ENCODE measurements at regions not wholly inside any gene's neighbourhood (a gene's known extent, or its start where the extent isn't known, plus 50 kb on each side); places are given as distances from the start of the nearest gene placed in this dataset.

GRCh38 chr14:98982986-98983385 lies 289.0 kb downstream of the BCL11B start:
- TF ChIP-seq MXI1 (IDR thresholded peaks at IDR 0.05; ENCODE audit: borderline replicate concordance, low read depth, low read length): no peak
- no peak for TF ChIP-seq CTCF (conservative IDR thresholded peaks at IDR 0.05; ENCODE audit: low read depth, low read length)
- TF ChIP-seq RFX5 (IDR thresholded peaks at IDR 0.05; ENCODE audit: low read depth, low read length): no peak
- TF ChIP-seq POLR2A (IDR thresholded peaks at IDR 0.05; ENCODE audit: low read depth, low read length): no peak
- TF ChIP-seq, protein P1, sequence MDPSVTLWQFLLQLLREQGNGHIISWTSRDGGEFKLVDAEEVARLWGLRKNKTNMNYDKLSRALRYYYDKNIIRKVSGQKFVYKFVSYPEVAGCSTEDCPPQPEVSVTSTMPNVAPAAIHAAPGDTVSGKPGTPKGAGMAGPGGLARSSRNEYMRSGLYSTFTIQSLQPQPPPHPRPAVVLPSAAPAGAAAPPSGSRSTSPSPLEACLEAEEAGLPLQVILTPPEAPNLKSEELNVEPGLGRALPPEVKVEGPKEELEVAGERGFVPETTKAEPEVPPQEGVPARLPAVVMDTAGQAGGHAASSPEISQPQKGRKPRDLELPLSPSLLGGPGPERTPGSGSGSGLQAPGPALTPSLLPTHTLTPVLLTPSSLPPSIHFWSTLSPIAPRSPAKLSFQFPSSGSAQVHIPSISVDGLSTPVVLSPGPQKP (IDR thresholded peaks at IDR 0.05; ENCODE audit: borderline replicate concordance, low read depth, low read length): no peak
- no peak for TF ChIP-seq SMC3 (IDR thresholded peaks at IDR 0.05; ENCODE audit: low read depth, low read length)
- TF ChIP-seq FOS (IDR thresholded peaks at IDR 0.05; ENCODE audit: low read depth, low read length): no peak
- TF ChIP-seq RCOR1 (IDR thresholded peaks at IDR 0.05; ENCODE audit: insufficient replicate concordance, low read length): no peak

All from IMR-90 (cell line).